ENCODE measurements at regions not wholly inside any gene's neighbourhood (a gene's known extent, or its start where the extent isn't known, plus 50 kb on each side); places are given as distances from the start of the nearest gene placed in this dataset.
A peak's percentile ranks its signal among the peaks of the same experiment; 100 is the strongest.

GRCh38 chr16:13553453-13553985 lies 366.4 kb upstream of the ERCC4 start (continued):
- TF ChIP-seq IRF5 (IDR thresholded peaks at IDR 0.05; ENCODE audit: borderline replicate concordance) (no peak), MTA2 (IDR thresholded peaks at IDR 0.05; ENCODE audit: low read depth) (peak; percentile 49; the same call in 1 of the 2 replicates), EED (IDR thresholded peaks at IDR 0.05; ENCODE audit: low read depth) (no peak), RAD51 (IDR thresholded peaks at IDR 0.05) (0 out of 2 replicates have a peak, but pooled peaks have one; percentile 11), ZBTB40 (IDR thresholded peaks at IDR 0.05; ENCODE audit: borderline replicate concordance) (peak; percentile 79; the same call in 1 of the 2 replicates), ZNF384 (IDR thresholded peaks at IDR 0.05; ENCODE audit: borderline replicate concordance, low read depth, low read length) (peak; percentile 90), SRF (IDR thresholded peaks at IDR 0.05; ENCODE audit: low read depth in 2 of 2, low read length in 2 of 2) (no peak), SREBF1 (IDR thresholded peaks at IDR 0.05; ENCODE audit: low read length) (no peak), BRCA1 (IDR thresholded peaks at IDR 0.05; ENCODE audit: low read depth, low read length) (no peak), E2F8 (IDR thresholded peaks at IDR 0.05; ENCODE audit: low read depth, partially characterized antibody) (no peak), CUX1 (IDR thresholded peaks at IDR 0.05; ENCODE audit: insufficient replicate concordance, low read depth, low read length) (no peak), CEBPZ (IDR thresholded peaks at IDR 0.05; ENCODE audit: low read depth, low read length) (no peak)
